ENCODE measurements at regions not wholly inside any gene's neighbourhood (a gene's known extent, or its start where the extent isn't known, plus 50 kb on each side); places are given as distances from the start of the nearest gene placed in this dataset.

- no peak for DNase-seq
Measured at GRCh38 chr12:97182769-97183168, 275.7 kb downstream of the NEDD1 start.

GRCh38 chr12:97184127-97184773 is 277.2 kb downstream of the NEDD1 start:
- no peak for DNase-seq

GRCh38 chr12:97185567-97185966 is 277.0 kb upstream of the RMST start:
- no peak for DNase-seq

- no peak for DNase-seq
Measured at GRCh38 chr12:97194546-97194945, 268.1 kb upstream of the RMST start.

- no peak for DNase-seq
Measured at GRCh38 chr12:97200181-97200580, 262.4 kb upstream of the RMST start.

GRCh38 chr12:97203408-97203807 is 259.2 kb upstream of the RMST start:
- no peak for DNase-seq

- DNase-seq: no peak
Measured at GRCh38 chr12:97209997-97210396, 252.6 kb upstream of the RMST start.

- DNase-seq: no peak
Measured at GRCh38 chr12:97211416-97211930, 251.1 kb upstream of the RMST start.

GRCh38 chr12:97216848-97217247 is 245.8 kb upstream of the RMST start:
- DNase-seq: no peak

GRCh38 chr12:97222391-97222790 is 240.2 kb upstream of the RMST start:
- no peak for DNase-seq

- DNase-seq: no peak
Measured at GRCh38 chr12:97223419-97223818, 239.2 kb upstream of the RMST start.

GRCh38 chr12:97229004-97229403 is 233.6 kb upstream of the RMST start:
- DNase-seq: no peak

GRCh38 chr12:97235102-97235501 is 227.5 kb upstream of the RMST start:
- DNase-seq: no peak

- DNase-seq: no peak
Measured at GRCh38 chr12:97246368-97246767, 216.2 kb upstream of the RMST start.

GRCh38 chr12:97250483-97250882 is 212.1 kb upstream of the RMST start:
- no peak for DNase-seq

GRCh38 chr12:97257726-97258125 is 204.9 kb upstream of the RMST start:
- DNase-seq: no peak

- no peak for DNase-seq
Measured at GRCh38 chr12:97259098-97259497, 203.5 kb upstream of the RMST start.

GRCh38 chr12:97260786-97261185 is 201.8 kb upstream of the RMST start:
- DNase-seq: no peak

GRCh38 chr12:97267166-97267565 is 195.4 kb upstream of the RMST start:
- DNase-seq: no peak

- no peak for DNase-seq
Measured at GRCh38 chr12:97267594-97268202, 194.9 kb upstream of the RMST start.

GRCh38 chr12:97272471-97272870 is 190.1 kb upstream of the RMST start:
- no peak for DNase-seq

GRCh38 chr12:97274386-97274785 is 188.2 kb upstream of the RMST start:
- DNase-seq: no peak

- no peak for DNase-seq
Measured at GRCh38 chr12:97275256-97275655, 187.3 kb upstream of the RMST start.

- no peak for DNase-seq
Measured at GRCh38 chr12:97275728-97276590, 186.6 kb upstream of the RMST start.
